ENCODE measurements at regions not wholly inside any gene's neighbourhood (a gene's known extent, or its start where the extent isn't known, plus 50 kb on each side); places are given as distances from the start of the nearest gene placed in this dataset.

GRCh38 chr15:47394286-47394809, 323.0 kb upstream of the SEMA6D start:
- DNase-seq, result no peak

GRCh38 chr15:47395076-47395475, 322.2 kb upstream of the SEMA6D start:
- peak; percentile 6 for DNase-seq

GRCh38 chr15:47397655-47398054, 319.6 kb upstream of the SEMA6D start:
- no peak for DNase-seq

- no peak for DNase-seq
These were observed 319.2 kb upstream of the SEMA6D start for GRCh38 chr15:47398132-47398531.

- DNase-seq, result no peak
These were observed 318.7 kb upstream of the SEMA6D start for GRCh38 chr15:47398594-47398993.

GRCh38 chr15:47399100-47399499, 318.2 kb upstream of the SEMA6D start:
- no peak for DNase-seq

GRCh38 chr15:47400603-47401002, 316.7 kb upstream of the SEMA6D start:
- no peak for DNase-seq

- no peak for DNase-seq
These were observed 315.9 kb upstream of the SEMA6D start for GRCh38 chr15:47401427-47401826.

GRCh38 chr15:47402829-47403228, 314.5 kb upstream of the SEMA6D start:
- DNase-seq, result no peak

GRCh38 chr15:47404877-47405276, 312.4 kb upstream of the SEMA6D start:
- DNase-seq, result no peak

GRCh38 chr15:47405365-47406162, 311.7 kb upstream of the SEMA6D start:
- no peak for DNase-seq

GRCh38 chr15:47407692-47408091, 309.6 kb upstream of the SEMA6D start:
- DNase-seq, result no peak

GRCh38 chr15:47409038-47409437, 308.3 kb upstream of the SEMA6D start:
- no peak for DNase-seq

- no peak for DNase-seq
These were observed 307.7 kb upstream of the SEMA6D start for GRCh38 chr15:47409600-47409999.

- DNase-seq, result peak; percentile 55
These were observed 307.1 kb upstream of the SEMA6D start for GRCh38 chr15:47410247-47410646.

GRCh38 chr15:47411733-47412132, 305.6 kb upstream of the SEMA6D start:
- no peak for DNase-seq

GRCh38 chr15:47412136-47412535, 305.2 kb upstream of the SEMA6D start:
- no peak for DNase-seq

GRCh38 chr15:47412802-47413201, 304.5 kb upstream of the SEMA6D start:
- no peak for DNase-seq

GRCh38 chr15:47414207-47414606, 303.1 kb upstream of the SEMA6D start:
- no peak for DNase-seq

- no peak for DNase-seq
These were observed 301.8 kb upstream of the SEMA6D start for GRCh38 chr15:47415539-47415971.

GRCh38 chr15:47422881-47423665, 294.2 kb upstream of the SEMA6D start:
- DNase-seq, result no peak

- DNase-seq, result no peak
These were observed 289.8 kb upstream of the SEMA6D start for GRCh38 chr15:47427463-47427862.

- DNase-seq, result no peak
These were observed 287.9 kb upstream of the SEMA6D start for GRCh38 chr15:47429376-47429775.

- no peak for DNase-seq
These were observed 285.8 kb upstream of the SEMA6D start for GRCh38 chr15:47431501-47431900.
